Nephron progenitor cell (in vitro differentiated cells): ENCODE measurements at regions not wholly inside any gene's neighbourhood (a gene's known extent, or its start where the extent isn't known, plus 50 kb on each side); places are given as distances from the start of the nearest gene placed in this dataset.
A peak's percentile ranks its signal among the peaks of the same experiment; 100 is the strongest.

Experiments used
- DNase-seq: peaks from one replicate; pipeline ENCODE4 v3.0.0; 2021
- H3K27ac Mint-ChIP-seq: 2 replicates; pipeline ENCODE4 v1.8.0; 2021; ENCODE audit warnings: mild to moderate bottlenecking, moderate library complexity, mixed read lengths
- H3K27me3 Mint-ChIP-seq: 2 replicates; pipeline ENCODE4 v1.8.0; 2021; ENCODE audit warnings: mild to moderate bottlenecking, low read depth, mixed read lengths; ENCODE audit not compliant: poor library complexity
- H3K36me3 Mint-ChIP-seq: 2 replicates; pipeline ENCODE4 v1.8.0; 2021; ENCODE audit warnings: low read depth, mixed read lengths
- H3K4me1 Mint-ChIP-seq: 2 replicates; pipeline ENCODE4 v1.8.0; 2021; ENCODE audit warnings: mixed read lengths
- H3K4me3 Mint-ChIP-seq: 2 replicates; pipeline ENCODE4 v1.8.0; 2021; ENCODE audit warnings: mild to moderate bottlenecking, moderate library complexity, mixed read lengths
- H3K9me3 Mint-ChIP-seq: 2 replicates; pipeline ENCODE4 v1.8.0; 2021; ENCODE audit warnings: mild to moderate bottlenecking, moderate library complexity, mixed read lengths
- TF ChIP-seq, protein P1 (sequence below): fragments of 200-600 bp; sonication (generic); IDR thresholded peaks from 2 replicates; pipeline ENCODE4 v1.5.0; 2021; ENCODE audit warnings: antibody characterized with exemption

DNA sequence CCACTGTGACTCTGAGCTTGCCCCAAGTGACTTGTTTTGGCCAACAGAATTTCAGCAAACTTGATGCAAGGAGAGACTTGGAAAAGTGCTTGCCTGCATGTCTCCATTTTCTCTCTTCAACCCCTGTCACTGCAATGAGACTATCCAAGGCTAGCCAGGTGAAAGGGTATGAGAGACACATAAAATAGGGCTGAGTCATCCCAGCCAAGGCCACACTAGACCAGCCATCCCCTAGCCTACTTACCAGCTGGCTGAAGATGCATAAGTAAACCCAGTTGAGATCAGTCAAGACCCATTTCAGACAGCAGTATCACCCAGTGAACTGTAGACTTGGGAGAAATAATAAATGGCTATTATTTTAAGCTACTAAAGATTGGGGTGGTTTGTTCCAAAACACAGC is 52.9 kb upstream of the VLDLR start:
- H3K4me1 Mint-ChIP-seq = peaks cover 13% of the 10 kb centered on the region

DNA sequence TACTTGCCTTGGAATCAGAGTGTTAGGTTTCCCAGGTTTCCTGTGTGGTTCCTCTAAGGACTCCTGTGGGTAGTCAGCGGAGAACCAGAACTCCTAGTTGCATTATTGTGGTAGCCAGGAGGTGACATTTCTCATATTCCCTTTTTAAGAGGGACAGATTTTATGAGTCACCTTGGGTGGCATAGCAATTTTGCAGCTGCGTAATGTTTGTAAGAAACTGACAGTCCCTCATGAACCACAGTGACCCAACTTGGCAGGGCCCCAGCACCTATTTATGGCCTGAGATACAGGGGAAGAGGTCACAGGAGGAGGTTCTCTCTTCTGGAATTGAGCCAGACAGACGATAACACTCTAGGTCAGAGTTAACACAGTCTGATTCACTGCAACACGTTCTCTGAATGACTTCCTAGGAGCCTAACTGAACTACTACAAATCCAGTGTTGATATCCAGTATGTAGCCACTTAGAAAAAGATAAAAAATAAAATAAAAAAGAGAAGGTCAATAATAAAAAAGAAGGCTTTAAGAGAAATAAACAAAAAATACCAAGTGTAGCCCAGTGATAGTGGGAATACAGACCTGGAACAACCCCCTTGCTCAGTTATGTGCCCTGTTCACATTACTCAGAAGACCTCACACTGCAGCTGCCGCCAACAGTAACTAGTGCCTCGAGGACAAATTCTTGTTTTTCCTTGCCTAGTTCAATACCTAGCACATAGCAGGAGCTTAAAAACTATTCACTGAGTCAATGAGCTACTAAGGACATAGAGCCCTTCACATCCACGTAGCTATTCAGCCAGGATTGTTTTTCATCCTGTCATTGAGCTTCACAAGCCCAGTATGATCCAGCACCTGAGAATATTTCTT is 50.7 kb upstream of the VLDLR start:
- TF ChIP-seq, protein P1, sequence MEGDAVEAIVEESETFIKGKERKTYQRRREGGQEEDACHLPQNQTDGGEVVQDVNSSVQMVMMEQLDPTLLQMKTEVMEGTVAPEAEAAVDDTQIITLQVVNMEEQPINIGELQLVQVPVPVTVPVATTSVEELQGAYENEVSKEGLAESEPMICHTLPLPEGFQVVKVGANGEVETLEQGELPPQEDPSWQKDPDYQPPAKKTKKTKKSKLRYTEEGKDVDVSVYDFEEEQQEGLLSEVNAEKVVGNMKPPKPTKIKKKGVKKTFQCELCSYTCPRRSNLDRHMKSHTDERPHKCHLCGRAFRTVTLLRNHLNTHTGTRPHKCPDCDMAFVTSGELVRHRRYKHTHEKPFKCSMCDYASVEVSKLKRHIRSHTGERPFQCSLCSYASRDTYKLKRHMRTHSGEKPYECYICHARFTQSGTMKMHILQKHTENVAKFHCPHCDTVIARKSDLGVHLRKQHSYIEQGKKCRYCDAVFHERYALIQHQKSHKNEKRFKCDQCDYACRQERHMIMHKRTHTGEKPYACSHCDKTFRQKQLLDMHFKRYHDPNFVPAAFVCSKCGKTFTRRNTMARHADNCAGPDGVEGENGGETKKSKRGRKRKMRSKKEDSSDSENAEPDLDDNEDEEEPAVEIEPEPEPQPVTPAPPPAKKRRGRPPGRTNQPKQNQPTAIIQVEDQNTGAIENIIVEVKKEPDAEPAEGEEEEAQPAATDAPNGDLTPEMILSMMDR = no peak
- no peaks in the 10 kb centered on the region for H3K9me3 Mint-ChIP-seq
- no peak overlapping the region for H3K4me3 Mint-ChIP-seq
- H3K4me1 Mint-ChIP-seq = peaks cover 13% of the 10 kb centered on the region
- H3K27ac Mint-ChIP-seq = peak overlapping the region; percentile 16
- no peaks in the 10 kb centered on the region for H3K36me3 Mint-ChIP-seq
- no peak for DNase-seq
- no peaks in the 10 kb centered on the region for H3K27me3 Mint-ChIP-seq

More for the DNA sequence above, 52.9 kb upstream of the VLDLR start:
- Mint-ChIP-seq H3K4me3 (no peak overlapping the region), H3K27ac (no peak overlapping the region), H3K9me3 (no peaks in the 10 kb centered on the region), H3K27me3 (no peaks in the 10 kb centered on the region), H3K36me3 (no peaks in the 10 kb centered on the region)
- DNase-seq = no peak
- TF ChIP-seq, protein P1 = no peak
